Neutrophil (primary cell): ENCODE measurements at regions not wholly inside any gene's neighbourhood (a gene's known extent, or its start where the extent isn't known, plus 50 kb on each side); places are given as distances from the start of the nearest gene placed in this dataset.
"Not testable (repeated sequence)": the region's sequence is repeated elsewhere in the genome, so short reads cannot be mapped to it uniquely, and the experiment has no call there.

Experiments used
- H3K27ac ChIP-seq: fragments of 200-600 bp; sonication (generic); 2 replicates; pipeline ENCODE4 v1.5.1; 2016; ENCODE audit warnings: mild to moderate bottlenecking, moderate library complexity
- H3K27me3 ChIP-seq: fragments of 200-600 bp; sonication (generic); 2 replicates; pipeline ENCODE4 v1.6.0; 2016; ENCODE audit warnings: mild to moderate bottlenecking
- H3K36me3 ChIP-seq: fragments of 200-600 bp; sonication (generic); 2 replicates; pipeline ENCODE4 v1.5.1; 2017
- H3K4me1 ChIP-seq, 2 experiments: fragments of 200-600 bp in 1 of 2; sonication (generic) in 1 of 2; 1 replicate in 1 of 2; 2 replicates in 1 of 2; pipeline versions ENCODE4 v1.5.1 to v1.6.1; 2013 to 2016; ENCODE audit warnings: low read depth in 1 of 2, low read length in 1 of 2, mild to moderate bottlenecking in 1 of 2, moderate library complexity in 1 of 2; ENCODE audit not compliant: control insufficient read depth in 1 of 2, insufficient read depth in 1 of 2
- H3K4me3 ChIP-seq, 2 experiments: fragments of 200-600 bp in 1 of 2; sonication (generic) in 1 of 2; 1 replicate in 1 of 2; 2 replicates in 1 of 2; pipeline ENCODE4 v1.5.1; 2013 to 2016; ENCODE audit warnings: low read depth in 1 of 2, low read length in 1 of 2, mild to moderate bottlenecking in 1 of 2, moderate library complexity in 1 of 2
- H3K9me3 ChIP-seq: fragments of 200-600 bp; sonication (generic); 2 replicates; pipeline ENCODE4 v1.5.1; 2016
- CTCF ChIP-seq: fragments of 200-600 bp; sonication (generic); IDR thresholded peaks from 2 replicates; pipeline ENCODE4 v1.5.1; 2016; ENCODE audit warnings: antibody characterized with exemption

- Histone ChIP-seq H3K36me3 (no peaks in the 10 kb centered on the region), H3K27me3 (no peaks in the 10 kb centered on the region), H3K27ac (no peak overlapping the region), H3K4me1 (peaks cover 0 to 5% of the 10 kb centered on the region in 2 experiments), H3K4me3 (no peak overlapping the region), H3K9me3 (no peaks in the 10 kb centered on the region)
- no peak for TF ChIP-seq CTCF
Observed at GRCh38 chr4:123675567-123675966, 279.0 kb downstream of the SPRY1 start.

- Histone ChIP-seq H3K4me3 (no peak overlapping the region), H3K27ac (no peak overlapping the region), H3K9me3 (no peaks in the 10 kb centered on the region), H3K27me3 (no peaks in the 10 kb centered on the region), H3K4me1 (peaks cover 0 to 5% of the 10 kb centered on the region in 2 experiments), H3K36me3 (no peaks in the 10 kb centered on the region)
- no peak for TF ChIP-seq CTCF
Observed at GRCh38 chr4:123676071-123676889, 279.7 kb downstream of the SPRY1 start.

GRCh38 chr4:123676890-123677229, 280.3 kb downstream of the SPRY1 start:
- Histone ChIP-seq H3K4me1 (peaks cover 0 to 5% of the 10 kb centered on the region in 2 experiments), H3K36me3 (no peaks in the 10 kb centered on the region), H3K27ac (no peak overlapping the region), H3K4me3 (no peak overlapping the region), H3K9me3 (no peaks in the 10 kb centered on the region), H3K27me3 (no peaks in the 10 kb centered on the region)
- no peak for TF ChIP-seq CTCF

DNA sequence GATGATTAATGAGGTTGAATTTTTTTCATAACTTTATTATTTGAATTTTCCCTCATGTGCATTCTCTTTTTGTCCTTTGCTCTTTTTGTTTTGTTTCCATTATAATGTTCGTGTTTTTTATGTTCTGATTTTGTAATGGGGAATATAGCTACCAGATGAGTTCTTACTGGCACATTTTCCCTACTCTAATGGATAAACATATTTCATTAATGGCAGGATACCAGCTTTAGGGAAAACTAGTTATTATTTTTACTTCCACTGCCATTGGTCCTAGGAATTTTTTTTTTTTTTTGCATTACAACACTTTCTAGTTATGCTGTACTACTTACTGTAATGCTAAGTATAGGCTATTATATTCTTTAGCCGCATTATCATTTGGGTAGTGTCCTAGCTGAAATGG, 286.3 kb downstream of the SPRY1 start:
- H3K27ac ChIP-seq: no peak overlapping the region
- no peaks in the 10 kb centered on the region for H3K9me3 ChIP-seq
- H3K4me3 ChIP-seq: no peak overlapping the region
- H3K36me3 ChIP-seq: no peaks in the 10 kb centered on the region
- no peaks in the 10 kb centered on the region for H3K4me1 ChIP-seq
- H3K27me3 ChIP-seq: no peaks in the 10 kb centered on the region
- TF ChIP-seq CTCF: no peak

DNA sequence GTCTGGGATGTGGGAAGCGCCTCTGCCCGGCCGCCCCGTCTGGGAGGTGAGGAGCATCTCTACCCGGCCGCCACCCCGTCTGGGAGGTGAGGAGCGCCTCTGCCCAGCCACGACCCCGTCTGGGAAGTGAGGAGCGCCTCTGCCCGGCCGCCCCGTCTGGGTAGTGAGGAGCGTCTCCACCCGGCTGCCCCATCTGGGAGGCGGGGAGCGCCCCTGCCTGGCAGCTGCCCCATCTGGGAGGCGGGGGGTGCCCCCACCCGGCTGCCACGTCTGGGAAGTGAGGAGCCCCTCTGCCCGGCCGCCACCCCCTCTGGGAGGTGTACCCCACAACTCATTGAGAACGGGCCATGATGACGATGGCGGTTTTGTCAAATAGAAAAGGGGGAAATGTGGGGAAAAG, 288.3 kb downstream of the SPRY1 start:
- not testable (repeated sequence) for H3K4me1 ChIP-seq, H3K4me3 ChIP-seq, H3K9me3 ChIP-seq, H3K36me3 ChIP-seq, H3K27ac ChIP-seq, H3K27me3 ChIP-seq

- H3K27me3 ChIP-seq, H3K4me1 ChIP-seq, H3K4me3 ChIP-seq, H3K36me3 ChIP-seq, H3K27ac ChIP-seq, H3K9me3 ChIP-seq: not testable (repeated sequence)
Observed at GRCh38 chr4:123695531-123695930, 298.9 kb downstream of the SPRY1 start.
